SU-DHL-6 (cell line): ENCODE measurements at regions not wholly inside any gene's neighbourhood (a gene's known extent, or its start where the extent isn't known, plus 50 kb on each side); places are given as distances from the start of the nearest gene placed in this dataset.

Experiments
- EZH2phosphoT487 ChIP-seq: fragments of 200-600 bp; sonication (generic), shearing (Covaris generic); conservative IDR thresholded peaks from 2 replicates; pipeline ENCODE4 v1.6.1; 2018; ENCODE audit warnings: mild to moderate bottlenecking, antibody characterized with exemption, low read length, moderate library complexity, mixed read lengths
- TF ChIP-seq, protein P1 (sequence below): fragments of 200-600 bp; sonication (generic); IDR thresholded peaks from one replicate; pipeline ENCODE4 v1.5.1; 2017; ENCODE audit warnings: antibody characterized with exemption, mild to moderate bottlenecking, low read length, moderate library complexity; ENCODE audit not compliant: insufficient read depth, poor library complexity, severe bottlenecking

GRCh38 chr3:153051427-153052095 is 110.5 kb upstream of the RAP2B start:
- TF ChIP-seq EZH2phosphoT487 = no peak
- TF ChIP-seq, protein P1, sequence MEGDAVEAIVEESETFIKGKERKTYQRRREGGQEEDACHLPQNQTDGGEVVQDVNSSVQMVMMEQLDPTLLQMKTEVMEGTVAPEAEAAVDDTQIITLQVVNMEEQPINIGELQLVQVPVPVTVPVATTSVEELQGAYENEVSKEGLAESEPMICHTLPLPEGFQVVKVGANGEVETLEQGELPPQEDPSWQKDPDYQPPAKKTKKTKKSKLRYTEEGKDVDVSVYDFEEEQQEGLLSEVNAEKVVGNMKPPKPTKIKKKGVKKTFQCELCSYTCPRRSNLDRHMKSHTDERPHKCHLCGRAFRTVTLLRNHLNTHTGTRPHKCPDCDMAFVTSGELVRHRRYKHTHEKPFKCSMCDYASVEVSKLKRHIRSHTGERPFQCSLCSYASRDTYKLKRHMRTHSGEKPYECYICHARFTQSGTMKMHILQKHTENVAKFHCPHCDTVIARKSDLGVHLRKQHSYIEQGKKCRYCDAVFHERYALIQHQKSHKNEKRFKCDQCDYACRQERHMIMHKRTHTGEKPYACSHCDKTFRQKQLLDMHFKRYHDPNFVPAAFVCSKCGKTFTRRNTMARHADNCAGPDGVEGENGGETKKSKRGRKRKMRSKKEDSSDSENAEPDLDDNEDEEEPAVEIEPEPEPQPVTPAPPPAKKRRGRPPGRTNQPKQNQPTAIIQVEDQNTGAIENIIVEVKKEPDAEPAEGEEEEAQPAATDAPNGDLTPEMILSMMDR = no peak
